NB4 (cell line): ENCODE measurements at regions not wholly inside any gene's neighbourhood (a gene's known extent, or its start where the extent isn't known, plus 50 kb on each side); places are given as distances from the start of the nearest gene placed in this dataset.

Source experiments
- CTCF ChIP-seq: IDR thresholded peaks from one replicate; pipeline ENCODE4 v1.5.1; 2012; ENCODE audit warnings: low read depth, low read length
- MAX ChIP-seq: IDR thresholded peaks from 2 replicates; pipeline ENCODE4 v1.6.1; 2011; ENCODE audit warnings: low read depth, low read length
- POLR2A ChIP-seq: IDR thresholded peaks from 2 replicates; pipeline ENCODE4 v1.6.1; 2011; ENCODE audit warnings: mild to moderate bottlenecking; ENCODE audit not compliant: insufficient read length; ENCODE audit errors: extremely low read depth

GRCh38 chr1:14539953-14540563 is 58.4 kb upstream of the KAZN start:
- TF ChIP-seq CTCF (no peak), POLR2A (no peak), MAX (no peak)
